HEK293 (cell line): ENCODE measurements at regions not wholly inside any gene's neighbourhood (a gene's known extent, or its start where the extent isn't known, plus 50 kb on each side); places are given as distances from the start of the nearest gene placed in this dataset.

ENCODE experiments used
- CTCF ChIA-PET: fragments of 350-600 bp; formaldehyde crosslinking; extraction: SDS; loops from one replicate; lab custom pipeline; 2021; ENCODE audit warnings: antibody characterized with exemption; lab: Yijun Ruan, JAX
- POLR2A ChIA-PET: fragments of 300-600 bp; formaldehyde crosslinking; extraction: SDS; loops from one replicate; lab custom pipeline; 2020; ENCODE audit warnings: antibody characterized with exemption, inconsistent platforms; lab: Yijun Ruan, JAX
- H3K27ac ChIP-seq: fragments of 200-500 bp; sonication (Bioruptor generic); 2 replicates; pipeline ENCODE4 v1.5.1; 2014; ENCODE audit warnings: low read depth, low read length, control low read depth, inconsistent platforms; ENCODE audit errors: extremely low read depth
- H3K36me3 ChIP-seq, 2 experiments: fragments of 200-500 bp in 1 of 2; sonication (Bioruptor generic) in 1 of 2; 1 replicate in 1 of 2; 2 replicates in 1 of 2; pipeline ENCODE4 v1.5.1; 2014 to 2017; ENCODE audit warnings: inconsistent platforms in 2 of 2, low read length in 2 of 2; ENCODE audit not compliant: control insufficient read depth in 2 of 2, insufficient read depth in 1 of 2
- H3K4me1 ChIP-seq: fragments of 200-500 bp; sonication (Bioruptor generic); 2 replicates; pipeline ENCODE4 v1.5.1; 2014; ENCODE audit warnings: mild to moderate bottlenecking, low read length, inconsistent platforms; ENCODE audit not compliant: control insufficient read depth, insufficient read depth
- H3K4me3 ChIP-seq: 2 replicates; pipeline ENCODE4 v1.5.1; 2011; ENCODE audit warnings: low read depth, mild to moderate bottlenecking, control low read depth, low read length, moderate library complexity
- H3K9me3 ChIP-seq: fragments of 200-500 bp; sonication (Bioruptor generic); 2 replicates; pipeline ENCODE4 v1.5.1; 2014; ENCODE audit warnings: low read depth, low read length, inconsistent platforms; ENCODE audit not compliant: control insufficient read depth, insufficient read depth
- GLI4 ChIP-seq: fragments of 450-650 bp; formaldehyde crosslinking; IDR thresholded peaks from 2 replicates; pipeline ENCODE4 v1.5.1; 2016; ENCODE audit warnings: missing biosample characterization, missing genetic modification characterization
- GLIS1 ChIP-seq: fragments of 450-650 bp; formaldehyde crosslinking; IDR thresholded peaks from 2 replicates; pipeline ENCODE4 v1.5.1; 2016; ENCODE audit warnings: missing biosample characterization, missing genetic modification characterization
- OVOL3 ChIP-seq: fragments of 450-650 bp; formaldehyde crosslinking; IDR thresholded peaks from 2 replicates; pipeline ENCODE4 v1.5.1; 2016; ENCODE audit warnings: missing biosample characterization, missing genetic modification characterization
- SETDB1 ChIP-seq: IDR thresholded peaks from one replicate; pipeline ENCODE4 v1.6.1; 2017; ENCODE audit warnings: mild to moderate bottlenecking, low read length, moderate library complexity, mixed read lengths; ENCODE audit not compliant: insufficient read length
- SP3 ChIP-seq: fragments of 450-650 bp; formaldehyde crosslinking; IDR thresholded peaks from 2 replicates; pipeline ENCODE4 v1.5.1; 2016; ENCODE audit warnings: missing biosample characterization, missing genetic modification characterization
- ZBTB49 ChIP-seq: fragments of 450-650 bp; formaldehyde crosslinking; IDR thresholded peaks from 2 replicates; pipeline ENCODE4 v1.5.1; 2016; ENCODE audit warnings: missing biosample characterization, missing genetic modification characterization, low read depth
- ZNF184 ChIP-seq: fragments of 450-650 bp; IDR thresholded peaks from 2 replicates; pipeline ENCODE4 v1.5.1; 2018; ENCODE audit warnings: missing biosample characterization, mild to moderate bottlenecking, missing genetic modification characterization
- ZNF280D ChIP-seq: fragments of 450-650 bp; formaldehyde crosslinking; IDR thresholded peaks from 2 replicates; pipeline ENCODE4 v1.5.1; 2016; ENCODE audit warnings: missing biosample characterization, missing genetic modification characterization
- ZNF398 ChIP-seq: fragments of 450-650 bp; formaldehyde crosslinking; IDR thresholded peaks from 2 replicates; pipeline ENCODE4 v1.5.1; 2017; ENCODE audit warnings: missing biosample characterization, missing genetic modification characterization
- ZNF449 ChIP-seq: fragments of 450-650 bp; formaldehyde crosslinking; IDR thresholded peaks from 2 replicates; pipeline ENCODE4 v1.5.1; 2017; ENCODE audit warnings: missing biosample characterization, mild to moderate bottlenecking, missing genetic modification characterization, moderate library complexity
- ZNF510 ChIP-seq: fragments of 450-650 bp; formaldehyde crosslinking; IDR thresholded peaks from 2 replicates; pipeline ENCODE4 v1.5.1; 2018; ENCODE audit warnings: mild to moderate bottlenecking, missing genetic modification characterization, missing biosample characterization; ENCODE audit not compliant: insufficient replicate concordance
- ZNF529 ChIP-seq: fragments of 450-650 bp; formaldehyde crosslinking; IDR thresholded peaks from 2 replicates; pipeline ENCODE4 v1.5.1; 2017; ENCODE audit warnings: missing genetic modification characterization, missing biosample characterization; ENCODE audit not compliant: insufficient replicate concordance
- ZNF544 ChIP-seq: fragments of 450-650 bp; formaldehyde crosslinking; IDR thresholded peaks from 2 replicates; pipeline ENCODE4 v1.5.0; 2017; ENCODE audit warnings: missing biosample characterization, missing genetic modification characterization
- ZNF555 ChIP-seq: fragments of 450-650 bp; formaldehyde crosslinking; conservative IDR thresholded peaks from 2 replicates; pipeline ENCODE4 v1.5.1; 2017; ENCODE audit warnings: missing biosample characterization, mild to moderate bottlenecking, missing genetic modification characterization, inconsistent platforms
- ZNF76 ChIP-seq: fragments of 450-650 bp; formaldehyde crosslinking; IDR thresholded peaks from 2 replicates; pipeline ENCODE4; 2016; ENCODE audit warnings: low read depth, missing biosample characterization, missing genetic modification characterization, borderline replicate concordance
- ZSCAN16 ChIP-seq: fragments of 450-650 bp; formaldehyde crosslinking; IDR thresholded peaks from 2 replicates; pipeline ENCODE4 v1.5.1; 2016; ENCODE audit warnings: missing biosample characterization, missing genetic modification characterization
- ZSCAN23 ChIP-seq: fragments of 450-650 bp; formaldehyde crosslinking; IDR thresholded peaks from 2 replicates; pipeline ENCODE4 v1.5.1; 2016; ENCODE audit warnings: missing biosample characterization, missing genetic modification characterization
- TF ChIP-seq, protein P1 (sequence below): fragments of 450-650 bp; formaldehyde crosslinking; IDR thresholded peaks from 2 replicates; pipeline ENCODE4 v1.5.1; 2016; ENCODE audit warnings: missing biosample characterization, missing genetic modification characterization
- TF ChIP-seq, protein P2 (sequence below): fragments of 450-650 bp; formaldehyde crosslinking; IDR thresholded peaks from 2 replicates; pipeline ENCODE4 v1.5.1; 2016; ENCODE audit warnings: missing biosample characterization, missing genetic modification characterization, borderline replicate concordance

- TF ChIP-seq ZBTB49 (tag by site-specific recombination) (no peak), ZNF529 (tag by site-specific recombination) (no peak)
- TF ChIP-seq, protein P1, sequence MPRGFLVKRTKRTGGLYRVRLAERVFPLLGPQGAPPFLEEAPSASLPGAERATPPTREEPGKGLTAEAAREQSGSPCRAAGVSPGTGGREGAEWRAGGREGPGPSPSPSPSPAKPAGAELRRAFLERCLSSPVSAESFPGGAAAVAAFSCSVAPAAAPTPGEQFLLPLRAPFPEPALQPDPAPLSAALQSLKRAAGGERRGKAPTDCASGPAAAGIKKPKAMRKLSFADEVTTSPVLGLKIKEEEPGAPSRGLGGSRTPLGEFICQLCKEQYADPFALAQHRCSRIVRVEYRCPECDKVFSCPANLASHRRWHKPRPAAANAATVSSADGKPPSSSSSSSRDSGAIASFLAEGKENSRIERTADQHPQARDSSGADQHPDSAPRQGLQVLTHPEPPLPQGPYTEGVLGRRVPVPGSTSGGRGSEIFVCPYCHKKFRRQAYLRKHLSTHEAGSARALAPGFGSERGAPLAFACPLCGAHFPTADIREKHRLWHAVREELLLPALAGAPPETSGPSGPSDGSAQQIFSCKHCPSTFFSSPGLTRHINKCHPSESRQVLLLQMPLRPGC (tag by site-specific recombination) = no peak
These were observed 310.9 kb upstream of the PDE3A start (continued) for GRCh38 chr12:20057398-20057797.

GRCh38 chr12:20063116-20063515 lies 305.2 kb upstream of the PDE3A start:
- Histone ChIP-seq H3K27ac (no peak overlapping the region), H3K4me1 (no peaks in the 10 kb centered on the region), H3K36me3 (no peaks in the 10 kb centered on the region)
- POLR2A ChIA-PET = no interaction called here
- TF ChIP-seq OVOL3 (tag by site-specific recombination) = no peak
- TF ChIP-seq ZNF449 (tag by site-specific recombination) = no peak
- no peak for TF ChIP-seq GLIS1
- TF ChIP-seq ZNF184 = no peak
- TF ChIP-seq ZNF398 = no peak
- no peak for TF ChIP-seq GLI4
- no peak for TF ChIP-seq ZNF510
- no peak for TF ChIP-seq ZNF76 (tag by site-specific recombination)
- TF ChIP-seq ZNF280D (tag by site-specific recombination) = no peak
- TF ChIP-seq, all 188 proteins: peak for 0
- Histone ChIP-seq H3K9me3 (no peaks in the 10 kb centered on the region), H3K4me3 (no peak overlapping the region)
- CTCF ChIA-PET = no interaction called here

GRCh38 chr12:20077618-20078017 lies 290.7 kb upstream of the PDE3A start:
- Histone ChIP-seq H3K36me3 (no peaks in the 10 kb centered on the region), H3K4me1 (no peaks in the 10 kb centered on the region), H3K4me3 (no peak overlapping the region), H3K9me3 (no peaks in the 10 kb centered on the region), H3K27ac (no peak overlapping the region)
- ChIA-PET CTCF (no interaction called here), POLR2A (no interaction called here)
- TF ChIP-seq, protein P2, sequence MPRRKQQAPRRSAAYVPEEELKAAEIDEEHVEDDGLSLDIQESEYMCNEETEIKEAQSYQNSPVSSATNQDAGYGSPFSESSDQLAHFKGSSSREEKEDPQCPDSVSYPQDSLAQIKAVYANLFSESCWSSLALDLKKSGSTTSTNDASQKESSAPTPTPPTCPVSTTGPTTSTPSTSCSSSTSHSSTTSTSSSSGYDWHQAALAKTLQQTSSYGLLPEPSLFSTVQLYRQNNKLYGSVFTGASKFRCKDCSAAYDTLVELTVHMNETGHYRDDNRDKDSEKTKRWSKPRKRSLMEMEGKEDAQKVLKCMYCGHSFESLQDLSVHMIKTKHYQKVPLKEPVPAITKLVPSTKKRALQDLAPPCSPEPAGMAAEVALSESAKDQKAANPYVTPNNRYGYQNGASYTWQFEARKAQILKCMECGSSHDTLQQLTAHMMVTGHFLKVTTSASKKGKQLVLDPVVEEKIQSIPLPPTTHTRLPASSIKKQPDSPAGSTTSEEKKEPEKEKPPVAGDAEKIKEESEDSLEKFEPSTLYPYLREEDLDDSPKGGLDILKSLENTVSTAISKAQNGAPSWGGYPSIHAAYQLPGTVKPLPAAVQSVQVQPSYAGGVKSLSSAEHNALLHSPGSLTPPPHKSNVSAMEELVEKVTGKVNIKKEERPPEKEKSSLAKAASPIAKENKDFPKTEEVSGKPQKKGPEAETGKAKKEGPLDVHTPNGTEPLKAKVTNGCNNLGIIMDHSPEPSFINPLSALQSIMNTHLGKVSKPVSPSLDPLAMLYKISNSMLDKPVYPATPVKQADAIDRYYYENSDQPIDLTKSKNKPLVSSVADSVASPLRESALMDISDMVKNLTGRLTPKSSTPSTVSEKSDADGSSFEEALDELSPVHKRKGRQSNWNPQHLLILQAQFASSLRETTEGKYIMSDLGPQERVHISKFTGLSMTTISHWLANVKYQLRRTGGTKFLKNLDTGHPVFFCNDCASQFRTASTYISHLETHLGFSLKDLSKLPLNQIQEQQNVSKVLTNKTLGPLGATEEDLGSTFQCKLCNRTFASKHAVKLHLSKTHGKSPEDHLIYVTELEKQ (tag by site-specific recombination) = no peak
- TF ChIP-seq SP3 (tag by site-specific recombination) (no peak), SETDB1 (no peak), ZSCAN23 (tag by site-specific recombination) (no peak), ZSCAN16 (tag by site-specific recombination) (no peak), ZNF544 (tag by site-specific recombination) (no peak), ZNF555 (tag by site-specific recombination) (no peak)
